Transverse colon (tissue), 4 donors: ENCODE measurements at regions not wholly inside any gene's neighbourhood (a gene's known extent, or its start where the extent isn't known, plus 50 kb on each side); places are given as distances from the start of the nearest gene placed in this dataset.

ENCODE experiments used
- EP300 ChIP-seq: sonication (generic); formaldehyde crosslinking; IDR thresholded peaks from one replicate; pipeline ENCODE4 v1.6.1; 2017; ENCODE audit warnings: antibody characterized with exemption, low read depth
- POLR2A ChIP-seq: fragments of 450-650 bp; IDR thresholded peaks from one replicate; pipeline ENCODE4 v1.6.1; 2016; ENCODE audit warnings: antibody characterized with exemption, mild to moderate bottlenecking, moderate library complexity
- POLR2AphosphoS5 ChIP-seq, 3 donors: sonication (generic); formaldehyde crosslinking; IDR thresholded peaks; one replicate each; pipeline ENCODE4 v1.6.1; 2016; ENCODE audit warnings: antibody characterized with exemption in 3 of 3
- TF ChIP-seq, protein P1 (sequence below), 5 experiments: fragments of 200-600 bp in 3 of 5; fragments of 450-650 bp in 2 of 5; sonication (generic) in 3 of 5; IDR thresholded peaks; 1 replicate in 2 of 5; 2 replicates in 3 of 5; pipeline ENCODE4 v1.5.1; 2016 to 2017; ENCODE audit warnings: antibody characterized with exemption in 5 of 5, inconsistent platforms in 3 of 5, mild to moderate bottlenecking in 2 of 5, moderate library complexity in 1 of 5

DNA sequence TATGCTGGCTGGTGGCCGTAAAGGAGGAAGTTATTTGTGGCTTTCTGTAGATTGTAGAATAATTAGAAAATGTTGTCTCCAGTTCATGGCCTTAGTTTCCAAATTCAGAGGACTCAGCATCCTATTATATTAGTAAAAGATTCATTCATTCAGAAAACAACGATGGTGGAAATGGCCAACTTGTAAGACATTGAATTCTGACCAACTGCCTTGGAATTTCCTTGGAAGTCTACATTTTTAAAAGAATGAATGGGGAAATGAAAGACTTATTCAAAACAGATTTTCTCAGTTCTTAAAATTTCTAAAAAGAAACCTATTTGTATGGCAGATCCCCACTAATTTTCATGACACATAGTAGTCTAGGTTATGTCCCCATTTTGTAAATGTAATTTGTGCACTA, 561.5 kb downstream of the ANKRD50 start:
- TF ChIP-seq, protein P1, sequence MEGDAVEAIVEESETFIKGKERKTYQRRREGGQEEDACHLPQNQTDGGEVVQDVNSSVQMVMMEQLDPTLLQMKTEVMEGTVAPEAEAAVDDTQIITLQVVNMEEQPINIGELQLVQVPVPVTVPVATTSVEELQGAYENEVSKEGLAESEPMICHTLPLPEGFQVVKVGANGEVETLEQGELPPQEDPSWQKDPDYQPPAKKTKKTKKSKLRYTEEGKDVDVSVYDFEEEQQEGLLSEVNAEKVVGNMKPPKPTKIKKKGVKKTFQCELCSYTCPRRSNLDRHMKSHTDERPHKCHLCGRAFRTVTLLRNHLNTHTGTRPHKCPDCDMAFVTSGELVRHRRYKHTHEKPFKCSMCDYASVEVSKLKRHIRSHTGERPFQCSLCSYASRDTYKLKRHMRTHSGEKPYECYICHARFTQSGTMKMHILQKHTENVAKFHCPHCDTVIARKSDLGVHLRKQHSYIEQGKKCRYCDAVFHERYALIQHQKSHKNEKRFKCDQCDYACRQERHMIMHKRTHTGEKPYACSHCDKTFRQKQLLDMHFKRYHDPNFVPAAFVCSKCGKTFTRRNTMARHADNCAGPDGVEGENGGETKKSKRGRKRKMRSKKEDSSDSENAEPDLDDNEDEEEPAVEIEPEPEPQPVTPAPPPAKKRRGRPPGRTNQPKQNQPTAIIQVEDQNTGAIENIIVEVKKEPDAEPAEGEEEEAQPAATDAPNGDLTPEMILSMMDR (IDR thresholded peaks at IDR 0.05): no peak
- TF ChIP-seq POLR2AphosphoS5 (IDR thresholded peaks at IDR 0.05): no peak
- no peak for TF ChIP-seq EP300
- TF ChIP-seq POLR2A: no peak
